NCI-H1105 treated with DMSO at 0.1 percent for 48 hours (cell line): ENCODE measurements at regions not wholly inside any gene's neighbourhood (a gene's known extent, or its start where the extent isn't known, plus 50 kb on each side); places are given as distances from the start of the nearest gene placed in this dataset.
"Not testable (repeated sequence)": the region's sequence is repeated elsewhere in the genome, so short reads cannot be mapped to it uniquely, and the experiment has no call there.

Experiments
- DNase-seq: peaks from one replicate; lab custom pipeline; 2025; lab: John Stamatoyannopoulos, UW

- DNase-seq = not testable (repeated sequence)
These were observed 51.3 kb upstream of the RIOK2 start for GRCh38 chr5:97234380-97234779.

- no peak for DNase-seq
These were observed 59.3 kb upstream of the RIOK2 start for GRCh38 chr5:97242341-97242740.

GRCh38 chr5:97243353-97243752, 60.3 kb upstream of the RIOK2 start:
- no peak for DNase-seq

- no peak for DNase-seq
These were observed 62.3 kb upstream of the RIOK2 start for GRCh38 chr5:97245386-97245785.

- no peak for DNase-seq
These were observed 67.1 kb upstream of the RIOK2 start for GRCh38 chr5:97250113-97250512.

GRCh38 chr5:97266076-97266475, 83.0 kb upstream of the RIOK2 start:
- no peak for DNase-seq

GRCh38 chr5:97266576-97266975, 83.5 kb upstream of the RIOK2 start:
- no peak for DNase-seq

- no peak for DNase-seq
These were observed 84.7 kb upstream of the RIOK2 start for GRCh38 chr5:97267767-97268166.

- DNase-seq = no peak
These were observed 93.5 kb upstream of the RIOK2 start for GRCh38 chr5:97276474-97277120.

- no peak for DNase-seq
These were observed 98.2 kb upstream of the RIOK2 start for GRCh38 chr5:97281257-97281656.

- peak; percentile 32 for DNase-seq
These were observed 114.1 kb upstream of the RIOK2 start for GRCh38 chr5:97297063-97297703.

- DNase-seq = no peak
These were observed 114.7 kb upstream of the RIOK2 start for GRCh38 chr5:97297704-97298091.

- not testable (repeated sequence) for DNase-seq
These were observed 118.1 kb upstream of the RIOK2 start for GRCh38 chr5:97301181-97301580.

- DNase-seq = no peak
These were observed 155.7 kb upstream of the RIOK2 start for GRCh38 chr5:97338729-97339128.

- no peak for DNase-seq
These were observed 172.7 kb upstream of the RIOK2 start for GRCh38 chr5:97355775-97356174.

GRCh38 chr5:97363577-97363976, 180.5 kb upstream of the RIOK2 start:
- no peak for DNase-seq

- DNase-seq = no peak
These were observed 181.7 kb upstream of the RIOK2 start for GRCh38 chr5:97364731-97365130.

- DNase-seq = no peak
These were observed 182.3 kb upstream of the RIOK2 start for GRCh38 chr5:97365163-97365845.

- no peak for DNase-seq
These were observed 182.9 kb upstream of the RIOK2 start for GRCh38 chr5:97365918-97366317.

GRCh38 chr5:97375959-97376358, 192.9 kb upstream of the RIOK2 start:
- no peak for DNase-seq

- no peak for DNase-seq
These were observed 194.5 kb upstream of the RIOK2 start for GRCh38 chr5:97377582-97377981.

- no peak for DNase-seq
These were observed 200.9 kb upstream of the RIOK2 start for GRCh38 chr5:97383996-97384395.

- DNase-seq = no peak
These were observed 205.7 kb upstream of the RIOK2 start for GRCh38 chr5:97388794-97389193.
